ENCODE measurements at regions not wholly inside any gene's neighbourhood (a gene's known extent, or its start where the extent isn't known, plus 50 kb on each side); places are given as distances from the start of the nearest gene placed in this dataset.
"Not testable (repeated sequence)": the region's sequence is repeated elsewhere in the genome, so short reads cannot be mapped to it uniquely, and the experiment has no call there.

DNA sequence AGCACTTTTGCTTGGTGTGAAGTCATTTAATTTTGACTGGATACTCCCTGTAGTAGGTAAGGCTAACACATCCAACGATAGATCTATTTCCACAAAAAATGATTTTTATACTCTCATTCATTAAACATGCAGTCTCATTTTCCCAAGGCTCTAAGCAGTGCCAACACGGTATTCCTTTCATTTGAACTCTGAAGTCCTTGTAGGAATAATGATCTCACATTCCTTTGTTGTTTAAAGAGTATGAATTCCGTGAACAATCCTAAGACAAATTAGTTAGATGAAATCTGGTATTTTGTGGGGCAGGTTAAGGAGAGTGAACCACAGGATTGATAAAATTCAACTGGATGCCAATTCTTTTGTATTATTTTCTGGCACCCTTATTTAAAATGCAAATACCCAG lies 66.6 kb downstream of the LACC1 start:
- DNase-seq (ENCODE audit: low spot score) = no peak
- in situ Hi-C loops (cut with HindIII; ENCODE audit: low sequenced_read_pairs) = no loop called here

DNA sequence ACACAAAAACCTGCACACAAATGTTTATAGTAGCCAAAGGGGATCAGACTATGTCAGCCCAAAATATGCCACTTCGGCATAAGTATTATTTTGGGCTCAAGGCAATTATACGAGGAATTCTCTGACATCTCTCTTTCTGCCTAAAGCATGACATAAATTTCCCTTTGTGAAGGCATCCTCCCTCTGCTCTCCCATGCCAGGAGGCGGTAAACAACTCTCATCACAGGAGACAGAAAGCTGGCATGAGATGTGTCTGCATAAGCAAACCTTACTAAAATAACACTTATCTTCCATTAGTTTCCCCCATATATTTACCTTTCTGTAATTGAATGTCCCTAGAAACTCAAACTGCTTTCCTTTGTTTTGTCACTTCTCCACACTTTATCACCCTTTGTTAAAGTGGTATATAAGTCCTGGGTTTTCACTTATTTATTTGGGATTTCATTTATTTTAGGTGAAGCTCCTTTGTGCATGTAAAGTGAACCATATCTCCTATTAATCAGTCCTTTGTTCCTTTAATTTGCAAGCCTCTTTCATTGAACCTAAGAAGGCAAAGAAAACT lies 68.3 kb downstream of the LACC1 start:
- in situ Hi-C loops (cut with HindIII; ENCODE audit: low sequenced_read_pairs) = no loop called here

DNA sequence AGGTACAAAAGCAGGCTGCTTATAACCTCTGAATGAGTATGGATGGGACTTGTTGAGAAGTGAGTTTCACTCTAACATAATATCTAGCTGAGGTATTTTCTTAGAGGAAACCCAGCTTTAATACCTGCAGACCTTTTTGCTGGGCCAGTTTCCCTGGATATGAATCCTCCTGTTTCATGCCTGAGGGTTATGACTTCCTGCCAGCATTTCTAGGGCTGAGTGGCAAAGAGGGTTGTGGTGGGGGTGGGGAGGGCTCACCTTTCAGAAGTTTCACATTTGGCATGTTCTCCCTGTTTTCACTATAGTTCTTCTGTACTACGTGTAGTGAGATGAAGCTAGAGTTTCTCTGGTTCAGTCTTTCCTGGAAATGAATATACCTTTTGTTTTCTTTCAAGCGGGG lies 73.7 kb downstream of the LACC1 start:
- no peak for DNase-seq (ENCODE audit: low spot score)
- in situ Hi-C loops (cut with HindIII; ENCODE audit: low sequenced_read_pairs) = no loop called here

More for the DNA sequence above, 68.3 kb downstream of the LACC1 start:
- no peak for DNase-seq (ENCODE audit: low spot score)

DNA sequence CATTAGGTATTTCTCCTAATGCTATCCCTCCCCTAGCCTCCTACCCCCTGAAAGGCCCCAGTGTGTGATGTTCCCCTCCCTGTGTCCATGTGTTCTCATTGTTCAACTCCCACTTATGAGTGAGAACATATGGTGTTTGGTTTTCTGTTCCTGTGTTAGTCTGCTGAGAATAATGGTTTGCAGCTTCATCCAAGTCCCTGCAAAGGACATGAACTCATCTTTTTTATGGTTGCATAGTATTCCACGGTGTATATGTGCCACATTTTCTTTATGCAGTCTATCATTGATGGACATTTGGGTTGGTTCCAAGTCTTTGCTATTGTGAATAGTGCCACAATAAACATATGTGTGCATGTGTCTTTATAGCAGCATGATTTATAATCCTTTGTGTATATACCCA lies 77.3 kb downstream of the LACC1 start:
- DNase-seq (ENCODE audit: low spot score); in situ Hi-C loops (cut with HindIII; ENCODE audit: low sequenced_read_pairs): not testable (repeated sequence)

DNA sequence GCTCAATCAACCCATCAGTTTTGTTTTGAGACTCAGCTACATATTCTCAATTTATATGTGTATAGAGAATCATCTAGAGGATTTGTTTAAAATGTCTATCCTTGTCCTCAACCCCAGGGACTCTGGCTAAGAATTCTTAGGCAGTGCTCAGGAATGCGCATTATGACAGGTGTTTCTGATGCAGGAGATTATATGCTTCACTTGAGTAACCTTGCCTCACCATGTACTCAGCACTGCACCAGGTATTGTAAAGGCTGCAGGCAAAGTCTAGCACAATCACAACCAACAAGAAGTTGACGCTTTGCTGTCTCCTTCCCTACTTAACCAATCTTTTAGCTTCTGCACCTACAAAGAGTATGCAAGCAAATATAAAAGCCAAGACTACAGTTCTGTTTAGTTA lies 79.6 kb downstream of the LACC1 start:
- no peak for DNase-seq (ENCODE audit: low spot score)
- in situ Hi-C loops (cut with HindIII; ENCODE audit: low sequenced_read_pairs) = no loop called here

DNA sequence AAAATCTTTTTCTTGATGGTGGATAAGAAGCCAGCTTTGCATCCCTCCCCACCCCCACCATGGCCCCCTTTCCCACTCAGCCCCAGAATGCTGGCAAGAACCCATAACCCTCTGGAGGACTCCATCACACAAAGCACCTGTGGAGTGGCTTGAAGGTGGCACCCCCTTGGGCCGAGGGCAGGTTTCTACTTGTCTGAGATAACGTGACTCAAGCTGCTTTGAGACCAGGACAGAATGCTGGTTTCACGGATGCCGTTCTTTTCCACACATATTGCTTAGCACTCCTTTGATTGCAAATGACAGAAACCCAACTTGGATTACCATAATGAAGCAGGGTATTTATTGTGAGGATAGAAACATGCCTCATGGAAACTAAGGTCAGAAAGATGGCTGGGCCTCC lies 82.2 kb downstream of the LACC1 start:
- in situ Hi-C loops (cut with HindIII; ENCODE audit: low sequenced_read_pairs) = no loop called here
- no peak for DNase-seq (ENCODE audit: low spot score)

DNA sequence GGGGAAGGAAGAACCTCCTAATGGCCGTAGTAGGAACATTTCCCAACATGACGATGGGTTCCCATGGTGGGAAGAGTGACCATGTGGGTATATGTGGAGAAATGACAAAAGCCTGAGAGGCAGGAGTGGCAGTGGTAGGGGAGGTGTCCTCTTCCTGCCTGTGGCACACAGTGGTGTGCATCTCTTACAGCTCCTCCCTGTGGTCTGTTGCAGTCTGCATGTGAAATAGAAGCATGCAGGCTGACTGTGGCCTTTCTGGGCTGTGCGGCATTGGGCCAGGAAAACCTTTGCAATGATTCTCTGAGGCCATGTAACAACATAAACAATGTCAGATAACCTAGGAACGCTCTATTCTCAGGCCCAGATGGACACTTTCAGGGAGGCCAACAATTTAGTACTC lies 84.0 kb downstream of the LACC1 start:
- in situ Hi-C loops (cut with HindIII; ENCODE audit: low sequenced_read_pairs) = no loop called here
- no peak for DNase-seq (ENCODE audit: low spot score)

DNA sequence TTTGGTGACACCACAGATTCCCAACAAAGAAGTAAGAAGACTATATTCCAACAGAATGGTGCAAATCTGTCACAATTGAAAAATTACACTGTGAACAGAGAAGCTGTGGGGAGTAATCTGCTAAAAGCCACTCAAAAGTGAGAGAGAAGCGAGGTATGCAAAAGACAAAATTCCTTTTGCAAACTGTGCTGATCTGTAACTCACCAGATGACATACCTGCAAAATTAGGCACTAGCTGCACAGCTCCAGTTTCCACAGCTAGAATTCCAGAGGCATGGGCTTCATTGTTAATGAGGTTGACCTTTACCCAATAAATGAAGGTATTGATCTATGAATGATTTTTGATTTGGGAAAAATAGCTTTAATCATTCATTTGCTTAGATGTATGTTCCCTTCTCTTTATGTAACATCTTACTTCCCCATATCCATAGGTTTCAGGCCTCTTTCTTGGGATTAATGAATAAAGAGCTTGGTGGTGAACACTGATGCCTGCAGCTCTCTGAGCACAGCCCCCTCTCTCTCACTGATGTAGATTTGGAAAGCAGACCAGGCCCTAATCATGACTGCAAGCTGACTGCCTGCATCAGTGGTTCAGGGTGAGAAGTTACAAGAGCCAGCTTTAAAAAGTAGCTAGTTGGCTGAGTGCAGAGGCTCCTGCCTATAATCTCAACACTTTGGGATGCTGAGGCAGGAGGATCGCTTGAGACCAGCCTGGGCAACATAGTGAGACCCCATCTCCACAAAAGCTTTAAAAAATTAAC lies 85.2 kb downstream of the LACC1 start:
- DNase-seq (ENCODE audit: low spot score) = no peak
- in situ Hi-C loops (cut with HindIII; ENCODE audit: low sequenced_read_pairs) = no loop called here

DNA sequence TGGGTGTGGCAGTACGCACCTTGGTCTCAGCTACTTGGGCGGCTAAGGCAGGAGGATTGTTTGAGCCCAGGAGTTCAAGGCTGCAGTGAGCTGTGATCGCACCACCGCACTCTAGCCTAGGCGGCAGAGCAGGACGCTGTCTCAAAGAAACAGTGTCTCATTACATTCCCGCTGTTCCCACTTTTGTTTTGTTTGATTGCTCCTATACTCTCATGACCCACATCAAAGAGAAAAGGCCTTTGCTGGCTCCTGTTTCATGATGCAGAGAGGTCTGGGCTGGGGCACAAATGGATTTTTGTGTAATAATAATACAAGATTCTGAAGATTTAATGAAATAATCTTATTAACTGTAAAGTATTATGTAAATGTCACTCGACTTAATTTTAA lies 85.7 kb downstream of the LACC1 start:
- in situ Hi-C loops (cut with HindIII; ENCODE audit: low sequenced_read_pairs) = no loop called here
- DNase-seq (ENCODE audit: low spot score) = no peak

DNA sequence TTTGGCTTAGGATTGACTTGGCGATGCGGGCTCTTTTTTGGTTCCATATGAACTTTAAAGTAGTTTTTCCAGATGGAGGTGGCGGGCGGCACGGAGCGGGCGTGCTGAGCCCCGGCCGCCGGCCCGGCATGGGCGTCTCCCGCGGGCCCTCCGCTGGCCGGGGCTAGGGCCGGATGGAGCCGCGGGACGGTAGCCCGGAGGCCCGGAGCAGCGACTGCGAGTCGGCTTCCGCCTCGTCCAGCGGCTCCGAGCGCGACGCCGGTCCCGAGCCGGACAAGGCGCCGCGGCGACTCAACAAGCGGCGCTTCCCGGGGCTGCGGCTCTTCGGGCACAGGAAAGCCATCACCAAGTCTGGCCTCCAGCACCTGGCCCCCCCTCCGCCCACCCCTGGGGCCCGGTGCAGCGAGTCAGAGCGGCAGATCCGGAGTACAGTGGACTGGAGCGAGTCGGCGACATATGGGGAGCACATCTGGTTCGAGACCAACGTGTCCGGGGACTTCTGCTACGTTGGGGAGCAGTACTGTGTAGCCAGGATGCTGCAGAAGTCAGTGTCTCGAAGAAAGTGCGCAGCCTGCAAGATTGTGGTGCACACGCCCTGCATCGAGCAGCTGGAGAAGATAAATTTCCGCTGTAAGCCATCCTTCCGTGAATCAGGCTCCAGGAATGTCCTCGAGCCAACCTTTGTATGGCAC lies 88.7 kb downstream of the LACC1 start:
- not testable (repeated sequence) for DNase-seq (ENCODE audit: low spot score)

DNA sequence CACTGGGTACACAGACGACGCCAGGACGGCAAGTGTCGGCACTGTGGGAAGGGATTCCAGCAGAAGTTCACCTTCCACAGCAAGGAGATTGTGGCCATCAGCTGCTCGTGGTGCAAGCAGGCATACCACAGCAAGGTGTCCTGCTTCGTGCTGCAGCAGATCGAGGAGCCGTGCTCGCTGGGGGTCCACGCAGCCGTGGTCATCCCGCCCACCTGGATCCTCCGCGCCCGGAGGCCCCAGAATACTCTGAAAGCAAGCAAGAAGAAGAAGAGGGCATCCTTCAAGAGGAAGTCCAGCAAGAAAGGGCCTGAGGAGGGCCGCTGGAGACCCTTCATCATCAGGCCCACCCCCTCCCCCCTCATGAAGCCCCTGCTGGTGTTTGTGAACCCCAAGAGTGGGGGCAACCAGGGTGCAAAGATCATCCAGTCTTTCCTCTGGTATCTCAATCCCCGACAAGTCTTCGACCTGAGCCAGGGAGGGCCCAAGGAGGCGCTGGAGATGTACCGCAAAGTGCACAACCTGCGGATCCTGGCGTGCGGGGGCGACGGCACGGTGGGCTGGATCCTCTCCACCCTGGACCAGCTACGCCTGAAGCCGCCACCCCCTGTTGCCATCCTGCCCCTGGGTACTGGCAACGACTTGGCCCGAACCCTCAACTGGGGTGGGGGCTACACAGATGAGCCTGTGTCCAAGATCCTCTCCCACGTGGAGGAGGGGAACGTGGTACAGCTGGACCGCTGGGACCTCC lies 89.4 kb downstream of the LACC1 start:
- in situ Hi-C loops (cut with HindIII; ENCODE audit: low sequenced_read_pairs); DNase-seq (ENCODE audit: low spot score): not testable (repeated sequence)

More for the DNA sequence above, 88.7 kb downstream of the LACC1 start:
- in situ Hi-C loops (cut with HindIII; ENCODE audit: low sequenced_read_pairs) = not testable (repeated sequence)

DNA sequence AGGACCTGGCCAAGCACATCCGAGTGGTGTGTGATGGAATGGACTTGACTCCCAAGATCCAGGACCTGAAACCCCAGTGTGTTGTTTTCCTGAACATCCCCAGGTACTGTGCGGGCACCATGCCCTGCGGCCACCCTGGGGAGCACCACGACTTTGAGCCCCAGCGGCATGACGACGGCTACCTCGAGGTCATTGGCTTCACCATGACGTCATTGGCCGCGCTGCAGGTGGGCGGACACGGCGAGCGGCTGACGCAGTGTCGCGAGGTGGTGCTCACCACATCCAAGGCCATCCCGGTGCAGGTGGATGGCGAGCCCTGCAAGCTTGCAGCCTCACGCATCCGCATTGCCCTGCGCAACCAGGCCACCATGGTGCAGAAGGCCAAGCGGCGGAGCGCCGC lies 90.2 kb downstream of the LACC1 start:
- in situ Hi-C loops (cut with HindIII; ENCODE audit: low sequenced_read_pairs); DNase-seq (ENCODE audit: low spot score): not testable (repeated sequence)

DNA sequence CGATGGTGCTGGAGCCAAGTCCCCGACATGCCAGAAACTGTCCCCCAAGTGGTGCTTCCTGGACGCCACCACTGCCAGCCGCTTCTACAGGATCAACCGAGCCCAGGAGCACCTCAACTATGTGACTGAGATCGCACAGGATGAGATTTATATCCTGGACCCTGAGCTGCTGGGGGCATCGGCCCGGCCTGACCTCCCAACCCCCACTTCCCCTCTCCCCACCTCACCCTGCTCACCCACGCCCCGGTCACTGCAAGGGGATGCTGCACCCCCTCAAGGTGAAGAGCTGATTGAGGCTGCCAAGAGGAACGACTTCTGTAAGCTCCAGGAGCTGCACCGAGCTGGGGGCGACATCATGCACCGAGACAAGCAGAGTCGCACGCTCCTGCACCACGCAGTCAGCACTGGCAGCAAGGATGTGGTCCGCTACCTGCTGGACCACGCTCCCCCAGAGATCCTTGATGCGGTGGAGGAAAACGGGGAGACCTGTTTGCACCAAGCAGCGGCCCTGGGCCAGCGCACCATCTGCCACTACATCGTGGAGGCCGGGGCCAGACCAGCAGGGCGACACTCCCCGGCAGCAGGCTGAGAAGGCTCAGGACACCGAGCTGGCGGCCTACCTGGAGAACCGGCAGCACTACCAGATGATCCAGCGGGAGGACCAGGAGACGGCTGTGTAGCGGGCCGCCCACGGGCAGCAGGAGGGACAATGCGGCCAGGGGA lies 91.0 kb downstream of the LACC1 start:
- DNase-seq (ENCODE audit: low spot score); in situ Hi-C loops (cut with HindIII; ENCODE audit: low sequenced_read_pairs): not testable (repeated sequence)

DNA sequence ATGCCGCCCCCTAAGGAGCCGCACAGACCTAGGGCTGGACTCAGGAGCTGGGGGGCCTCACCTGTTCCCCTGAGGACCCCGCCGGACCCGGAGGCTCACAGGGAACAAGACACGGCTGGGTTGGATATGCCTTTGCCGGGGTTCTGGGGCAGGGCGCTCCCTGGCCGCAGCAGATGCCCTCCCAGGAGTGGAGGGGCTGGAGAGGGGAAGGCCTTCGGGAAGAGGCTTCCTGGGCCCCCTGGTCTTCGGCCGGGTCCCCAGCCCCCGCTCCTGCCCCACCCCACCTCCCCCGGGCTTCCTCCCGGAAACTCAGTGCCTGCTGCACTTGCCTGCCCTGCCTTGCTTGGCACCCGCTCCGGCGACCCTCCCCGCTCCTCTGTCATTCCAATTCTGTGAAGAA lies 91.6 kb downstream of the LACC1 start:
- in situ Hi-C loops (cut with HindIII; ENCODE audit: low sequenced_read_pairs); DNase-seq (ENCODE audit: low spot score): not testable (repeated sequence)

DNA sequence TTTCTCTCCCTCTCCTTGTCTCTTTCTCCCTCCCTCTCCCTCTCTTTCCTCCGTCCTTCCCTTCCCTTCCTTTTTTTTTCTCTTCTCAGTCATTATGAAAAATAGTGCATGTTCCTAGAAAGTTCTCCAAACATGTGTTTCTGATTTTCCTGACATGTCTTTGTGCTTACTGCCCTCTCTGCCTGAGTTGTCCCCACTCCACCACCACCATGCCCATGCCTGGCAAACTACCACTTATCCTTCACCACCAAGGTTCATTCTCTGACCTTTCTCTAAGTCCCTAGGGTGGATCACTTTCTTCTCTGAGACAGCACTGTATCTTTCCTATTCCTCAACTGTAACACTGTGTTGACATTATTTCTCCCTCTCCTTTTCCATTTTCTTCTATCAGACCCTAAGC lies 98.2 kb downstream of the LACC1 start:
- no peak for DNase-seq (ENCODE audit: low spot score)
- in situ Hi-C loops (cut with HindIII; ENCODE audit: low sequenced_read_pairs) = no loop called here

DNA sequence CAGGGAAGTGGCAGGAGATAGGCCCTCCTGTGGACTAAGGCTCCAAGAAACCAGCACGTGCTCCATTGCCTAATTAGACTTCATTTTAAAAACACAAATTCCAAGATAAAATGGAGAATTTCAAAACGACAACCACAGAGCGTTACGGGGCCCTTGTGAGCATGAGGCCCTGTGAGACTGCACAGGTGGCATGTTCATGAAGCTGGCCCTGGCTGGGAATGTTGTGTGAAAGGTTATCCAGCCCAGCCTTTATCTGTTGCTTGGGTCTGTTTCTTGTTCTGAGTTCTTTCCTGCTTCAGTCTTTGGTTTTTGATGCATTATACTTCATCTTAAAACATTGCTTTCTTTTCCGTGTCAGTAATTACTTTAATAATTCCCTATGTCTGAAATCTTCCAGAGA lies 99.0 kb downstream of the LACC1 start:
- in situ Hi-C loops (cut with HindIII; ENCODE audit: low sequenced_read_pairs) = no loop called here
- DNase-seq (ENCODE audit: low spot score) = no peak

DNA sequence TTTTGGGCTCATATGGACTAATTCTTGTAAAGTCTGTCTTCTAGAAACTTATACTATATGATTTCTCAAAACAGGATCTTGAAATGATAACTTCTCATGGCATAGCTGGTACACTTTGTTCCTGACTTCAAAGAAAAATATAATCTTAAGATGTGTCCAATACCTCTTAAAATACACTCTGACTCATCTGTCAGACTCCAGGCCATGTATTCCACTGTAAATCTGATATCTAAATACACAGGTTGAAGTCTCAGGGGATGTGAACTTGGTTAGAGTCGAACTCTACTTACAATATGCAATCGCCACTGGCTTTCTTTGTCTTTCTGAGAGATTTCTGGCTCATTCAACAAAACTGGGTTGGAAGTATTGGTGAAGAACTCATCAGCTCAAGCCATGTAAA lies 99.8 kb downstream of the LACC1 start:
- DNase-seq (ENCODE audit: low spot score) = no peak
- in situ Hi-C loops (cut with HindIII; ENCODE audit: low sequenced_read_pairs) = no loop called here

DNA sequence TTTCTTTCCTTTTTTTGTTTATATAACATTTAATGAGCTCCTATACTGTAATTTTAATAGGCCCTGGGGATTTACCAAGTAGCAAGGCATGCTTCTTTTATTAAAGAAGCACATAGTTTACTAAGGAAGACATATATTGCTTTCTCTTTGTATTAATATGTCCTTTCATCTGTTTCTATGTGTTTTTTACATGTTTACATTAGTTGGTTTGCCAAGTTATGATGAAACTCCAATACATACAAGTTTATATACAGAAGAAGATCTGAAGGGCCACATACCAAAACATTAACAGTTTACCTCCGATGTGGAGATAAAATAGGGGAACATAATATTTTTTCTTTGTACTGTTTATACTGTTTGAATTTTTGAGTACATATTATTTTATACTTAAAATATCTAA lies 100.9 kb downstream of the LACC1 start:
- DNase-seq (ENCODE audit: low spot score) = no peak
- in situ Hi-C loops (cut with HindIII; ENCODE audit: low sequenced_read_pairs) = no loop called here

DNA sequence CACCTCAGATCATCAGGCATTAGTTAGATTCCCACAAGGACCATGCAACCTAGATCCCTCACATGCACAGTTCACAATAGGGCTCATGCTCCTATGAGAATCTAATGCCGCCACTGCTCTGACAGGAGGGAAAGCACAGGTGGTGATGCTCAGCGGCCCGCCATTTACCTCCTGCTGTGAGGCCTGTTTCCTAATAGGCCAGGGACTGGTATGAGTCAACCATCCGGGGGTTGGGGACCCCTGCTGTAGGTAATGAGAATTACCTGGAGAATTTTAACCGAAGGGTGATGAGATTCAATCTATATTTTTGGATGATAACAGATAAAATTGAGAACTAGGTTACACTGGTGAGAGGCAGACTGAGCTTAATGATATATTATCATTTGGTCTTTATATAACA lies 101.4 kb downstream of the LACC1 start:
- in situ Hi-C loops (cut with HindIII; ENCODE audit: low sequenced_read_pairs) = no loop called here
- DNase-seq (ENCODE audit: low spot score) = no peak

All from G401 (cell line).